SK-N-SH (cell line): ENCODE measurements at regions not wholly inside any gene's neighbourhood (a gene's known extent, or its start where the extent isn't known, plus 50 kb on each side); places are given as distances from the start of the nearest gene placed in this dataset.

ENCODE experiments used
- CTCF ChIA-PET: fragments of 300-600, 350-600 bp; formaldehyde crosslinking; extraction: SDS; loops from one replicate; lab custom pipeline; 2021; lab: Yijun Ruan, JAX
- POLR2A ChIA-PET: fragments of 350-600 bp; sonication (Branson Sonifier 250); formaldehyde crosslinking; extraction: SDS; loops from one replicate; lab custom pipeline; 2020; ENCODE audit warnings: antibody characterized with exemption, inconsistent platforms; lab: Yijun Ruan, JAX
- DNase-seq: peaks from one replicate; pipeline ENCODE4 v3.0.0; 2012
- H2AFZ ChIP-seq: fragments of 200-600 bp; sonication (generic); 2 replicates; pipeline ENCODE4 v1.8.1; 2016; ENCODE audit warnings: antibody characterized with exemption, mild to moderate bottlenecking, low read depth
- H3F3A ChIP-seq: fragments of 200-600 bp; sonication (generic); replicated peaks from 2 replicates; pipeline ENCODE3; 2016; ENCODE audit warnings: antibody characterized with exemption, mild to moderate bottlenecking; ENCODE audit not compliant: insufficient read depth
- H3K27ac ChIP-seq, 2 experiments: fragments of 200-500 bp in 1 of 2; fragments of 200-600 bp in 1 of 2; sonication (Bioruptor generic) in 1 of 2; sonication (generic), shearing (Covaris generic) in 1 of 2; 2 replicates each; pipeline versions ENCODE4 v1.5.1 to v1.6.1; 2014 to 2016; ENCODE audit warnings: low read depth in 2 of 2, inconsistent platforms in 1 of 2, low read length in 1 of 2, mild to moderate bottlenecking in 1 of 2, mixed read lengths in 1 of 2
- H3K27me3 ChIP-seq: fragments of 200-600 bp; sonication (generic), shearing (Covaris generic); 2 replicates; pipeline ENCODE4 v1.6.1; 2016; ENCODE audit warnings: mixed run types; ENCODE audit not compliant: insufficient read depth
- H3K36me3 ChIP-seq, 2 experiments: fragments of 200-500 bp in 1 of 2; fragments of 200-600 bp in 1 of 2; sonication (Bioruptor generic) in 1 of 2; sonication (generic) in 1 of 2; replicated peaks in 1 of 2; 2 replicates each; pipeline versions ENCODE3 to v1.5.1; 2014 to 2016; ENCODE audit warnings: low read length in 1 of 2, mild to moderate bottlenecking in 1 of 2; ENCODE audit not compliant: insufficient read depth in 2 of 2, control insufficient read depth in 1 of 2
- H3K4me1 ChIP-seq, 2 experiments: fragments of 200-500 bp in 1 of 2; fragments of 200-600 bp in 1 of 2; sonication (Bioruptor generic) in 1 of 2; sonication (generic), shearing (Covaris generic) in 1 of 2; 2 replicates each; pipeline versions ENCODE4 v1.5.1 to v1.6.1; 2014 to 2016; ENCODE audit warnings: low read depth in 1 of 2, low read length in 1 of 2, mixed run types in 1 of 2; ENCODE audit not compliant: insufficient read depth in 2 of 2, control insufficient read depth in 1 of 2
- H3K4me2 ChIP-seq: fragments of 200-600 bp; sonication (generic), shearing (Covaris generic); 2 replicates; pipeline ENCODE4 v1.6.1; 2017; ENCODE audit warnings: mixed run types
- H3K4me3 ChIP-seq, 2 experiments: fragments of 200-500 bp in 1 of 2; fragments of 200-600 bp in 1 of 2; sonication (Bioruptor generic) in 1 of 2; sonication (generic), shearing (Covaris generic) in 1 of 2; 2 replicates each; pipeline versions ENCODE4 v1.5.1 to v1.8.1; 2014 to 2016; ENCODE audit warnings: low read depth in 2 of 2, inconsistent platforms in 1 of 2, low read length in 1 of 2, mild to moderate bottlenecking in 1 of 2, mixed read lengths in 1 of 2, moderate library complexity in 1 of 2
- H3K79me2 ChIP-seq: fragments of 200-600 bp; sonication (generic); 2 replicates; pipeline ENCODE4 v1.8.1; 2017; ENCODE audit warnings: mild to moderate bottlenecking; ENCODE audit not compliant: insufficient read depth
- H3K9ac ChIP-seq: fragments of 200-600 bp; sonication (generic); 2 replicates; pipeline ENCODE4 v1.6.1; 2017; ENCODE audit warnings: mixed run types
- H3K9me2 ChIP-seq: fragments of 200-600 bp; sonication (generic); 2 replicates; pipeline ENCODE4 v1.6.1; 2017; ENCODE audit warnings: mixed run types
- H3K9me3 ChIP-seq: fragments of 200-600 bp; sonication (generic); 2 replicates; pipeline ENCODE4 v1.6.1; 2017; ENCODE audit warnings: mixed run types, mild to moderate bottlenecking, moderate library complexity
- H4K20me1 ChIP-seq: fragments of 200-600 bp; sonication (generic); 2 replicates; pipeline ENCODE4 v1.6.1; 2017; ENCODE audit warnings: mild to moderate bottlenecking, mixed run types; ENCODE audit not compliant: insufficient read depth
- FOXJ3 ChIP-seq: sonication (generic); formaldehyde crosslinking; IDR thresholded peaks from 2 replicates; pipeline ENCODE4 v1.5.1; 2020; ENCODE audit warnings: mild to moderate bottlenecking, missing genetic modification reagents
- FOXM1 ChIP-seq: IDR thresholded peaks from 2 replicates; pipeline ENCODE4 v1.4.0; 2012; ENCODE audit warnings: low read depth, mild to moderate bottlenecking
- GABPA ChIP-seq: IDR thresholded peaks from 2 replicates; pipeline ENCODE4 v1.4.0; 2012; ENCODE audit warnings: low read depth, mild to moderate bottlenecking
- MEF2A ChIP-seq: IDR thresholded peaks from 2 replicates; pipeline ENCODE4 v1.4.0; 2012; ENCODE audit warnings: low read depth, borderline replicate concordance
- MXI1 ChIP-seq: IDR thresholded peaks from 2 replicates; pipeline ENCODE4 v1.6.1; 2012; ENCODE audit warnings: mild to moderate bottlenecking, low read depth, low read length, improper control_type of control experiment
- NFIC ChIP-seq: IDR thresholded peaks from 2 replicates; pipeline ENCODE4 v1.4.0; 2012; ENCODE audit warnings: borderline replicate concordance
- NRF1 ChIP-seq: IDR thresholded peaks from 2 replicates; pipeline ENCODE4 v1.6.1; 2012; ENCODE audit warnings: low read depth, mild to moderate bottlenecking, low read length
- RFX5 ChIP-seq: IDR thresholded peaks from 2 replicates; pipeline ENCODE4 v1.6.1; 2012; ENCODE audit warnings: mild to moderate bottlenecking, improper control_type of control experiment, low read length
- RXRA ChIP-seq: IDR thresholded peaks from 2 replicates; pipeline ENCODE4 v1.4.0; 2012; ENCODE audit warnings: low read depth, mild to moderate bottlenecking, borderline replicate concordance
- SMC3 ChIP-seq: IDR thresholded peaks from 2 replicates; pipeline ENCODE4 v1.6.1; 2012; ENCODE audit warnings: low read depth, low read length, improper control_type of control experiment
- TEAD4 ChIP-seq: IDR thresholded peaks from 2 replicates; pipeline ENCODE4 v1.4.0; 2012; ENCODE audit warnings: mild to moderate bottlenecking, borderline replicate concordance; ENCODE audit not compliant: insufficient read depth
- YY1 ChIP-seq: IDR thresholded peaks from 2 replicates; pipeline ENCODE4 v1.4.0; 2012; ENCODE audit warnings: low read depth, mild to moderate bottlenecking
- TF ChIP-seq, protein P1 (sequence below): IDR thresholded peaks from 2 replicates; pipeline ENCODE4 v1.6.1; 2012; ENCODE audit warnings: mild to moderate bottlenecking, low read depth, low read length, moderate library complexity
- TF ChIP-seq, protein P2 (sequence below): IDR thresholded peaks from 2 replicates; pipeline ENCODE4 v1.4.0; 2012; ENCODE audit warnings: low read depth, borderline replicate concordance
- TF ChIP-seq, protein P3 (sequence below): fragments of 200-600 bp; sonication (generic); IDR thresholded peaks from 2 replicates; pipeline ENCODE4 v1.6.1; 2017; ENCODE audit warnings: antibody characterized with exemption, mild to moderate bottlenecking, moderate library complexity
- TF ChIP-seq, protein P4 (sequence below): IDR thresholded peaks from 2 replicates; pipeline ENCODE4 v1.4.0; 2012; ENCODE audit warnings: low read depth, borderline replicate concordance

DNA sequence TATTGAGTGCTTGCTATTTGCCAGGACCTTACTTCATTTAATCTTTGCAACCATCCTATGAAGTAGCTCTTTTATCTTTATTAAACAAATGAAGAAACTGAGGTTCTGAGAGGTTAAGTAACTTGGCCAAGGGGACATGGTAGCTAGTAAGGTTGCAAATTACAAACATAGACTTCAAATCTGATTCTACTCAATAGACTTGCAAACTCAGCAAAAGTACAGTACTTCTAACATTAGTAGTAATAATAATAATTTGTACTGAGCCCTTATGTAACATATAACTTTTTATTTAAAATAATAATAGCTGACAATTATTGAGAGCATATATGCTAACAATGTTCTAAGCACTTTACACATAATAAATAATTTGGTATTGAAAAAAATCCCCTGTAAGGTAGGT, 255.7 kb upstream of the ATP5MC3 start:
- DNase-seq = no peak
- Histone ChIP-seq H3K79me2 (no peaks in the 10 kb centered on the region), H2AFZ (no peak overlapping the region), H4K20me1 (no peaks in the 10 kb centered on the region), H3K36me3 (no peaks in the 10 kb centered on the region), H3K27me3 (peaks cover 3% of the 10 kb centered on the region; the same call in 1 of the 2 replicates), H3K9me2 (no peaks in the 10 kb centered on the region), H3K4me1 (peaks cover 0 to 7% of the 10 kb centered on the region in 2 experiments; a peak in 3 of 4 replicates), H3K27ac (no peak overlapping the region), H3K4me2 (no peak overlapping the region), H3K9ac (no peak overlapping the region), H3F3A (no peaks in the 10 kb centered on the region), H3K4me3 (no peak overlapping the region), H3K9me3 (no peaks in the 10 kb centered on the region)
- TF ChIP-seq, protein P1, sequence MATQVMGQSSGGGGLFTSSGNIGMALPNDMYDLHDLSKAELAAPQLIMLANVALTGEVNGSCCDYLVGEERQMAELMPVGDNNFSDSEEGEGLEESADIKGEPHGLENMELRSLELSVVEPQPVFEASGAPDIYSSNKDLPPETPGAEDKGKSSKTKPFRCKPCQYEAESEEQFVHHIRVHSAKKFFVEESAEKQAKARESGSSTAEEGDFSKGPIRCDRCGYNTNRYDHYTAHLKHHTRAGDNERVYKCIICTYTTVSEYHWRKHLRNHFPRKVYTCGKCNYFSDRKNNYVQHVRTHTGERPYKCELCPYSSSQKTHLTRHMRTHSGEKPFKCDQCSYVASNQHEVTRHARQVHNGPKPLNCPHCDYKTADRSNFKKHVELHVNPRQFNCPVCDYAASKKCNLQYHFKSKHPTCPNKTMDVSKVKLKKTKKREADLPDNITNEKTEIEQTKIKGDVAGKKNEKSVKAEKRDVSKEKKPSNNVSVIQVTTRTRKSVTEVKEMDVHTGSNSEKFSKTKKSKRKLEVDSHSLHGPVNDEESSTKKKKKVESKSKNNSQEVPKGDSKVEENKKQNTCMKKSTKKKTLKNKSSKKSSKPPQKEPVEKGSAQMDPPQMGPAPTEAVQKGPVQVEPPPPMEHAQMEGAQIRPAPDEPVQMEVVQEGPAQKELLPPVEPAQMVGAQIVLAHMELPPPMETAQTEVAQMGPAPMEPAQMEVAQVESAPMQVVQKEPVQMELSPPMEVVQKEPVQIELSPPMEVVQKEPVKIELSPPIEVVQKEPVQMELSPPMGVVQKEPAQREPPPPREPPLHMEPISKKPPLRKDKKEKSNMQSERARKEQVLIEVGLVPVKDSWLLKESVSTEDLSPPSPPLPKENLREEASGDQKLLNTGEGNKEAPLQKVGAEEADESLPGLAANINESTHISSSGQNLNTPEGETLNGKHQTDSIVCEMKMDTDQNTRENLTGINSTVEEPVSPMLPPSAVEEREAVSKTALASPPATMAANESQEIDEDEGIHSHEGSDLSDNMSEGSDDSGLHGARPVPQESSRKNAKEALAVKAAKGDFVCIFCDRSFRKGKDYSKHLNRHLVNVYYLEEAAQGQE = no peak
- TF ChIP-seq GABPA (no peak), RXRA (no peak), FOXM1 (no peak), MXI1 (no peak), NFIC (no peak), FOXJ3 (CRISPR knock-in tag) (no peak), SMC3 (no peak), MEF2A (no peak), YY1 (no peak), NRF1 (no peak), RFX5 (no peak), TEAD4 (no peak)
- TF ChIP-seq, protein P2, sequence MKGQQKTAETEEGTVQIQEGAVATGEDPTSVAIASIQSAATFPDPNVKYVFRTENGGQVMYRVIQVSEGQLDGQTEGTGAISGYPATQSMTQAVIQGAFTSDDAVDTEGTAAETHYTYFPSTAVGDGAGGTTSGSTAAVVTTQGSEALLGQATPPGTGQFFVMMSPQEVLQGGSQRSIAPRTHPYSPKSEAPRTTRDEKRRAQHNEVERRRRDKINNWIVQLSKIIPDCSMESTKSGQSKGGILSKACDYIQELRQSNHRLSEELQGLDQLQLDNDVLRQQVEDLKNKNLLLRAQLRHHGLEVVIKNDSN = no peak
- TF ChIP-seq, protein P3, sequence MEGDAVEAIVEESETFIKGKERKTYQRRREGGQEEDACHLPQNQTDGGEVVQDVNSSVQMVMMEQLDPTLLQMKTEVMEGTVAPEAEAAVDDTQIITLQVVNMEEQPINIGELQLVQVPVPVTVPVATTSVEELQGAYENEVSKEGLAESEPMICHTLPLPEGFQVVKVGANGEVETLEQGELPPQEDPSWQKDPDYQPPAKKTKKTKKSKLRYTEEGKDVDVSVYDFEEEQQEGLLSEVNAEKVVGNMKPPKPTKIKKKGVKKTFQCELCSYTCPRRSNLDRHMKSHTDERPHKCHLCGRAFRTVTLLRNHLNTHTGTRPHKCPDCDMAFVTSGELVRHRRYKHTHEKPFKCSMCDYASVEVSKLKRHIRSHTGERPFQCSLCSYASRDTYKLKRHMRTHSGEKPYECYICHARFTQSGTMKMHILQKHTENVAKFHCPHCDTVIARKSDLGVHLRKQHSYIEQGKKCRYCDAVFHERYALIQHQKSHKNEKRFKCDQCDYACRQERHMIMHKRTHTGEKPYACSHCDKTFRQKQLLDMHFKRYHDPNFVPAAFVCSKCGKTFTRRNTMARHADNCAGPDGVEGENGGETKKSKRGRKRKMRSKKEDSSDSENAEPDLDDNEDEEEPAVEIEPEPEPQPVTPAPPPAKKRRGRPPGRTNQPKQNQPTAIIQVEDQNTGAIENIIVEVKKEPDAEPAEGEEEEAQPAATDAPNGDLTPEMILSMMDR = no peak
- TF ChIP-seq, protein P4, sequence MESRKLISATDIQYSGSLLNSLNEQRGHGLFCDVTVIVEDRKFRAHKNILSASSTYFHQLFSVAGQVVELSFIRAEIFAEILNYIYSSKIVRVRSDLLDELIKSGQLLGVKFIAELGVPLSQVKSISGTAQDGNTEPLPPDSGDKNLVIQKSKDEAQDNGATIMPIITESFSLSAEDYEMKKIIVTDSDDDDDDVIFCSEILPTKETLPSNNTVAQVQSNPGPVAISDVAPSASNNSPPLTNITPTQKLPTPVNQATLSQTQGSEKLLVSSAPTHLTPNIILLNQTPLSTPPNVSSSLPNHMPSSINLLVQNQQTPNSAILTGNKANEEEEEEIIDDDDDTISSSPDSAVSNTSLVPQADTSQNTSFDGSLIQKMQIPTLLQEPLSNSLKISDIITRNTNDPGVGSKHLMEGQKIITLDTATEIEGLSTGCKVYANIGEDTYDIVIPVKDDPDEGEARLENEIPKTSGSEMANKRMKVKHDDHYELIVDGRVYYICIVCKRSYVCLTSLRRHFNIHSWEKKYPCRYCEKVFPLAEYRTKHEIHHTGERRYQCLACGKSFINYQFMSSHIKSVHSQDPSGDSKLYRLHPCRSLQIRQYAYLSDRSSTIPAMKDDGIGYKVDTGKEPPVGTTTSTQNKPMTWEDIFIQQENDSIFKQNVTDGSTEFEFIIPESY = no peak
- CTCF ChIA-PET = interaction anchor here (0.8 to 1.1 kb wide), 3 partner anchors 8 to 648 kb away, joined by 3 to 4 read pairs (median 4); no protein-coding TSS in a partner anchor
- POLR2A ChIA-PET = no interaction called here
